HepG2 (cell line): ENCODE measurements at regions not wholly inside any gene's neighbourhood (a gene's known extent, or its start where the extent isn't known, plus 50 kb on each side); places are given as distances from the start of the nearest gene placed in this dataset.

Source experiments
- ATAC-seq: fragments of 200-7000 bp; cut with Tn5 transposase; 3 replicates; pipeline ENCODE4 v1.9.1; 2020; ENCODE audit warnings: mild to moderate bottlenecking, moderate library complexity
- BruUV-seq: library from RNA; stranded (reverse); fragments of 400-500 nt; replicated peaks from 2 replicates; lab custom pipeline; 2021; lab: Mats Ljungman, UMichigan
- CTCF ChIA-PET: fragments of 300-600 bp; formaldehyde crosslinking; extraction: SDS; loops from one replicate; lab custom pipeline; 2021; ENCODE audit warnings: low total read pairs, inconsistent platforms, low intra/inter-chr PET ratio; lab: Yijun Ruan, JAX
- POLR2A ChIA-PET: fragments of 350-600 bp; sonication (Branson Sonifier 250); formaldehyde crosslinking; loops from one replicate; lab custom pipeline; 2020; ENCODE audit warnings: antibody characterized with exemption, inconsistent platforms; lab: Yijun Ruan, JAX
- DNase-seq: peaks from one replicate; pipeline ENCODE4 v3.0.0-alpha.2; 2015; ENCODE audit warnings: low spot score
- FAIRE-seq: peaks from 3 replicates; lab custom pipeline; 2011; peaks lifted over from hg19 to GRCh38; lab: Jason Lieb, UNC
- H2AFZ ChIP-seq: one replicate; pipeline ENCODE4 v1.6.1; 2011; ENCODE audit warnings: low read length, inconsistent platforms
- H3K27ac ChIP-seq: fragments of 300-600 bp; 3 replicates; pipeline ENCODE4 v1.8.0; 2011; ENCODE audit warnings: mixed run types, mild to moderate bottlenecking, mixed read lengths, low read length, inconsistent platforms; ENCODE audit not compliant: insufficient read depth; ENCODE audit errors: extremely low read length
- H3K27me3 ChIP-seq, 2 experiments: fragments of 200-600 bp in 1 of 2; 2 replicates in 1 of 2; 3 replicates in 1 of 2; pipeline versions ENCODE4 v1.6.0 to v1.8.0; 2011; ENCODE audit warnings: low read length in 2 of 2, mild to moderate bottlenecking in 2 of 2, moderate library complexity in 2 of 2, inconsistent platforms in 1 of 2; ENCODE audit not compliant: insufficient read depth in 2 of 2, control insufficient read depth in 1 of 2
- H3K36me3 ChIP-seq, 2 experiments: fragments of 200-600 bp in 1 of 2; replicated peaks in 1 of 2; 2 replicates in 1 of 2; 3 replicates in 1 of 2; pipeline versions ENCODE4 v1.5.1 to v1.8.0; 2011; ENCODE audit warnings: low read length in 2 of 2, inconsistent platforms in 1 of 2; ENCODE audit not compliant: insufficient read depth in 2 of 2, control insufficient read depth in 1 of 2
- H3K4me1 ChIP-seq: 2 replicates; pipeline ENCODE4 v1.5.1; 2012; ENCODE audit warnings: low read length, inconsistent platforms; ENCODE audit not compliant: insufficient read depth
- H3K4me2 ChIP-seq: 2 replicates; pipeline ENCODE4 v1.6.0; 2011; ENCODE audit warnings: low read depth, low read length, inconsistent platforms
- H3K4me3 ChIP-seq, 3 experiments: fragments of 200-600 bp in 1 of 3; sonication (generic), shearing (Covaris generic) in 1 of 3; replicated peaks in 1 of 3; 2 replicates each; pipeline ENCODE4 v1.5.1; 2011 to 2016; ENCODE audit warnings: low read length in 3 of 3, inconsistent platforms in 2 of 3, low read depth in 2 of 3, mild to moderate bottlenecking in 2 of 3, control low read depth in 1 of 3, mixed read lengths in 1 of 3; ENCODE audit not compliant: insufficient read depth in 1 of 3
- H3K79me2 ChIP-seq: one replicate; pipeline ENCODE4 v1.6.1; 2011; ENCODE audit warnings: low read length, inconsistent platforms; ENCODE audit not compliant: insufficient read depth
- H3K9ac ChIP-seq: 2 replicates; pipeline ENCODE4 v1.6.0; 2011; ENCODE audit warnings: mild to moderate bottlenecking, low read depth, low read length, inconsistent platforms; ENCODE audit not compliant: insufficient read depth
- H3K9me3 ChIP-seq: 2 replicates; pipeline ENCODE4 v1.5.1; 2012; ENCODE audit warnings: mild to moderate bottlenecking, low read length
- H4K20me1 ChIP-seq: 2 replicates; pipeline ENCODE4 v1.6.0; 2011; ENCODE audit warnings: inconsistent platforms, mild to moderate bottlenecking, low read length, moderate library complexity; ENCODE audit not compliant: insufficient read depth
- ARNT2 ChIP-seq: sonication (generic); formaldehyde crosslinking; IDR thresholded peaks from 2 replicates; pipeline ENCODE4 v1.8.0; 2022; ENCODE audit warnings: mild to moderate bottlenecking, low read depth, missing genetic modification reagents, moderate library complexity
- CEBPG ChIP-seq: IDR thresholded peaks from 2 replicates; pipeline ENCODE4 v1.6.1; 2016
- GATAD2A ChIP-seq: IDR thresholded peaks from 2 replicates; pipeline ENCODE4 v1.6.1; 2016
- HCFC1 ChIP-seq: fragments of 150-350 bp; IDR thresholded peaks from 2 replicates; pipeline ENCODE4 v1.6.1; 2014; ENCODE audit warnings: low read depth, low read length
- HOXA7 ChIP-seq: sonication (generic); formaldehyde crosslinking; IDR thresholded peaks from 2 replicates; pipeline ENCODE4 v1.8.1; 2022; ENCODE audit warnings: mild to moderate bottlenecking, missing genetic modification reagents, moderate library complexity
- IKZF1 ChIP-seq: fragments of 450-650 bp; IDR thresholded peaks from 2 replicates; pipeline ENCODE4 v1.7.1; 2016
- NFRKB ChIP-seq: fragments of 450-650 bp; IDR thresholded peaks from 2 replicates; pipeline ENCODE4 v1.6.1; 2017
- NR2F2 ChIP-seq: IDR thresholded peaks from 2 replicates; pipeline ENCODE4 v1.6.1; 2012; ENCODE audit warnings: low read depth, inconsistent platforms, borderline replicate concordance
- POLR2A ChIP-seq, 2 experiments: IDR thresholded peaks; 2 replicates each; pipeline ENCODE4 v1.6.1; 2011; ENCODE audit warnings: low read depth in 2 of 2, low read length in 2 of 2, mild to moderate bottlenecking in 1 of 2, moderate library complexity in 1 of 2; ENCODE audit not compliant: insufficient read depth in 1 of 2
- SETDB1 ChIP-seq: sonication (generic); formaldehyde crosslinking; IDR thresholded peaks from 2 replicates; pipeline ENCODE4 v1.5.1; 2020; ENCODE audit warnings: missing genetic modification reagents, mild to moderate bottlenecking, borderline replicate concordance
- SMAD3 ChIP-seq: sonication (generic); formaldehyde crosslinking; IDR thresholded peaks from 2 replicates; pipeline ENCODE4 v1.4.0; 2020; ENCODE audit warnings: missing genetic modification reagents
- SOX6 ChIP-seq, 2 experiments: fragments of 450-650 bp in 1 of 2; sonication (generic) in 1 of 2; formaldehyde crosslinking in 1 of 2; IDR thresholded peaks; 2 replicates each; pipeline versions ENCODE4 v1.4.0 to v1.6.1; 2017 to 2020; ENCODE audit warnings: antibody characterized with exemption in 1 of 2, mild to moderate bottlenecking in 1 of 2, missing genetic modification reagents in 1 of 2
- TCF7 ChIP-seq: sonication (generic); IDR thresholded peaks from 2 replicates; pipeline ENCODE4 v1.6.1; 2016; ENCODE audit warnings: antibody characterized with exemption, low read depth
- XBP1 ChIP-seq: sonication (generic); formaldehyde crosslinking; IDR thresholded peaks from 2 replicates; pipeline ENCODE4 v1.5.0; 2020; ENCODE audit warnings: missing genetic modification reagents
- ZNF180 ChIP-seq: sonication (generic); formaldehyde crosslinking; IDR thresholded peaks from 2 replicates; pipeline ENCODE4 v1.4.0; 2020; ENCODE audit warnings: low read depth, missing genetic modification reagents, borderline replicate concordance
- ZNF225 ChIP-seq: sonication (generic); formaldehyde crosslinking; IDR thresholded peaks from 2 replicates; pipeline ENCODE4 v1.4.0; 2020; ENCODE audit warnings: mild to moderate bottlenecking, missing genetic modification reagents
- ZNF326 ChIP-seq: sonication (generic); formaldehyde crosslinking; IDR thresholded peaks from 2 replicates; pipeline ENCODE4 v1.4.0; 2020; ENCODE audit warnings: missing genetic modification reagents, borderline replicate concordance
- ZNF446 ChIP-seq: sonication (generic); formaldehyde crosslinking; IDR thresholded peaks from 2 replicates; pipeline ENCODE4 v1.5.0; 2020; ENCODE audit warnings: mild to moderate bottlenecking, missing genetic modification reagents
- ZNF713 ChIP-seq: sonication (generic); formaldehyde crosslinking; IDR thresholded peaks from 2 replicates; pipeline ENCODE4 v1.4.0; 2020; ENCODE audit warnings: mild to moderate bottlenecking, missing genetic modification reagents
- WGBS: methylation state at CpG from one replicate; pipeline ENCODE4 v1.1.6; 2017; ENCODE audit warnings: low lambda C conversion rate; 5-methylcytosine and 5-hydroxymethylcytosine counted together
- in situ Hi-C: cut with HindIII; loops from 2 replicates; pipeline ENCODE4 v1.10.0; 2017; ENCODE audit warnings: low pct_unique_long_range_greater_than_20kb; ENCODE audit not compliant: extremely low pct_ligation_motif_present
- intact Hi-C: fragments of 100-400 bp; cut with micrococcal nuclease; formaldehyde crosslinking; loops from one replicate; pipeline ENCODE4 v1.10.0; 2022; ENCODE audit not compliant: unreplicated experiment
- TF ChIP-seq, protein P1 (sequence below): sonication (generic); formaldehyde crosslinking; IDR thresholded peaks from 2 replicates; pipeline ENCODE4 v1.8.0; 2022; ENCODE audit warnings: mild to moderate bottlenecking, missing genetic modification reagents, moderate library complexity
- TF ChIP-seq, protein P2 (sequence below), 2 experiments: sonication (generic) in 1 of 2; formaldehyde crosslinking in 1 of 2; IDR thresholded peaks; 2 replicates each; pipeline versions ENCODE4 v1.4.0 to v1.6.1; 2016 to 2020; ENCODE audit warnings: borderline replicate concordance in 1 of 2, low read depth in 1 of 2, mild to moderate bottlenecking in 1 of 2, missing genetic modification reagents in 1 of 2
- TF ChIP-seq, protein P3 (sequence below), 2 experiments: fragments of 450-650 bp in 1 of 2; sonication (generic) in 1 of 2; formaldehyde crosslinking; IDR thresholded peaks; 2 replicates each; pipeline versions ENCODE4 v1.5.0 to v1.8.0; 2020 to 2022; ENCODE audit warnings: mild to moderate bottlenecking in 1 of 2, missing genetic modification reagents in 1 of 2

DNA sequence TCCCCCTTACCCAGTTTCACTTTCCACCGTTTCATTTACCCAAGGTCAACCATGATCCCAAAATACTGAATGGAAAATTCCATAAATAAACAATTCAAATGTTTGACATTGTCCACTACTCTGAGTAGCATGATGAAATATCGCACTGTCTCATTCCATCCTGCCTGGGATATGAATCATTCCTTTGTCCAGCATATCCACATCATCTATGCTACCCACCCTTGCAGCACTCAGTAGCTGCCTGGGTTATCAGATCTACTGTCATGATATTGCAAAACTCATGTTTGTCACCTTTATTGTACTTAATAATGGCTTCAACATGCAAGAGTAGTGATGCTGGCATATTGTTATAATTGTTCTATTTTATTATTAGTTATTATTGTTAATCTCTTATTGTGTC is 263.9 kb upstream of the NBEA start:
- Histone ChIP-seq H3K79me2 (no peaks in the 10 kb centered on the region), H2AFZ (no peak overlapping the region), H3K36me3 (no peaks in the 10 kb centered on the region), H3K27ac (no peak overlapping the region), H3K4me3 (no peak overlapping the region), H3K4me1 (peaks cover 6% of the 10 kb centered on the region; the same call in 1 of the 2 replicates), H3K4me2 (0 out of 2 replicates have a peak overlapping the region, but pooled peaks have one; percentile 7), H3K9me3 (no peaks in the 10 kb centered on the region), H4K20me1 (no peaks in the 10 kb centered on the region), H3K9ac (no peak overlapping the region), H3K27me3 (no peaks in the 10 kb centered on the region)
- ChIA-PET POLR2A (no interaction called here), CTCF (no interaction called here)
- DNase-seq (peak; percentile 81), ATAC-seq (peak; percentile 82), FAIRE-seq (no peak)
- intact Hi-C loops = no loop called here
- in situ Hi-C loops = no loop called here
- BruUV-seq = no TSS peak
- WGBS = 0% methylated on average over 2 of the region's 2 CpGs
- no peak for TF ChIP-seq TCF7
- no peak for TF ChIP-seq ZNF446 (CRISPR knock-in tag)
- TF ChIP-seq ZNF225 (CRISPR knock-in tag) = no peak
- TF ChIP-seq HCFC1 = no peak
- TF ChIP-seq ZNF326 = no peak
- no peak for TF ChIP-seq SOX6 (IDR thresholded peaks at IDR 0.05)
- peak; percentile 79 for TF ChIP-seq SOX6 (CRISPR knock-in tag; IDR thresholded peaks at IDR 0.05)
- TF ChIP-seq CEBPG (CRISPR knock-in tag) = peak; percentile 60
- TF ChIP-seq ARNT2 (CRISPR knock-in tag) = no peak
- TF ChIP-seq XBP1 = no peak
- no peak for TF ChIP-seq ZNF713
- no peak for TF ChIP-seq IKZF1
- TF ChIP-seq SETDB1 (CRISPR knock-in tag) = no peak
- TF ChIP-seq NFRKB = no peak
- TF ChIP-seq GATAD2A (CRISPR knock-in tag) = peak; percentile 56
- TF ChIP-seq, protein P1, sequence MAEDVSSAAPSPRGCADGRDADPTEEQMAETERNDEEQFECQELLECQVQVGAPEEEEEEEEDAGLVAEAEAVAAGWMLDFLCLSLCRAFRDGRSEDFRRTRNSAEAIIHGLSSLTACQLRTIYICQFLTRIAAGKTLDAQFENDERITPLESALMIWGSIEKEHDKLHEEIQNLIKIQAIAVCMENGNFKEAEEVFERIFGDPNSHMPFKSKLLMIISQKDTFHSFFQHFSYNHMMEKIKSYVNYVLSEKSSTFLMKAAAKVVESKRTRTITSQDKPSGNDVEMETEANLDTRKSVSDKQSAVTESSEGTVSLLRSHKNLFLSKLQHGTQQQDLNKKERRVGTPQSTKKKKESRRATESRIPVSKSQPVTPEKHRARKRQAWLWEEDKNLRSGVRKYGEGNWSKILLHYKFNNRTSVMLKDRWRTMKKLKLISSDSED (CRISPR knock-in tag) = no peak
- TF ChIP-seq, protein P2, sequence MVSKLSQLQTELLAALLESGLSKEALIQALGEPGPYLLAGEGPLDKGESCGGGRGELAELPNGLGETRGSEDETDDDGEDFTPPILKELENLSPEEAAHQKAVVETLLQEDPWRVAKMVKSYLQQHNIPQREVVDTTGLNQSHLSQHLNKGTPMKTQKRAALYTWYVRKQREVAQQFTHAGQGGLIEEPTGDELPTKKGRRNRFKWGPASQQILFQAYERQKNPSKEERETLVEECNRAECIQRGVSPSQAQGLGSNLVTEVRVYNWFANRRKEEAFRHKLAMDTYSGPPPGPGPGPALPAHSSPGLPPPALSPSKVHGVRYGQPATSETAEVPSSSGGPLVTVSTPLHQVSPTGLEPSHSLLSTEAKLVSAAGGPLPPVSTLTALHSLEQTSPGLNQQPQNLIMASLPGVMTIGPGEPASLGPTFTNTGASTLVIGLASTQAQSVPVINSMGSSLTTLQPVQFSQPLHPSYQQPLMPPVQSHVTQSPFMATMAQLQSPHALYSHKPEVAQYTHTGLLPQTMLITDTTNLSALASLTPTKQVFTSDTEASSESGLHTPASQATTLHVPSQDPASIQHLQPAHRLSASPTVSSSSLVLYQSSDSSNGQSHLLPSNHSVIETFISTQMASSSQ (IDR thresholded peaks at IDR 0.05; ENCODE audit: low read depth) = no peak
- TF ChIP-seq, protein P2 (CRISPR knock-in tag; IDR thresholded peaks at IDR 0.05; ENCODE audit: borderline replicate concordance) = no peak
- TF ChIP-seq SMAD3 = no peak
- no peak for TF ChIP-seq NR2F2
- no peak for TF ChIP-seq HOXA7 (CRISPR knock-in tag)
- TF ChIP-seq, protein P3, sequence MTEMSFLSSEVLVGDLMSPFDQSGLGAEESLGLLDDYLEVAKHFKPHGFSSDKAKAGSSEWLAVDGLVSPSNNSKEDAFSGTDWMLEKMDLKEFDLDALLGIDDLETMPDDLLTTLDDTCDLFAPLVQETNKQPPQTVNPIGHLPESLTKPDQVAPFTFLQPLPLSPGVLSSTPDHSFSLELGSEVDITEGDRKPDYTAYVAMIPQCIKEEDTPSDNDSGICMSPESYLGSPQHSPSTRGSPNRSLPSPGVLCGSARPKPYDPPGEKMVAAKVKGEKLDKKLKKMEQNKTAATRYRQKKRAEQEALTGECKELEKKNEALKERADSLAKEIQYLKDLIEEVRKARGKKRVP (CRISPR knock-in tag; IDR thresholded peaks at IDR 0.05) = peak in 1 of 2 experiments; percentile 91; a peak in 2 of 4 replicates
- TF ChIP-seq POLR2A (IDR thresholded peaks at IDR 0.05; ENCODE audit: insufficient read depth in 1 of 2, low read depth in 2 of 2, low read length in 2 of 2) = no peak
- no peak for TF ChIP-seq ZNF180 (CRISPR knock-in tag)
